ENCODE measurements at regions not wholly inside any gene's neighbourhood (a gene's known extent, or its start where the extent isn't known, plus 50 kb on each side); places are given as distances from the start of the nearest gene placed in this dataset.

DNA sequence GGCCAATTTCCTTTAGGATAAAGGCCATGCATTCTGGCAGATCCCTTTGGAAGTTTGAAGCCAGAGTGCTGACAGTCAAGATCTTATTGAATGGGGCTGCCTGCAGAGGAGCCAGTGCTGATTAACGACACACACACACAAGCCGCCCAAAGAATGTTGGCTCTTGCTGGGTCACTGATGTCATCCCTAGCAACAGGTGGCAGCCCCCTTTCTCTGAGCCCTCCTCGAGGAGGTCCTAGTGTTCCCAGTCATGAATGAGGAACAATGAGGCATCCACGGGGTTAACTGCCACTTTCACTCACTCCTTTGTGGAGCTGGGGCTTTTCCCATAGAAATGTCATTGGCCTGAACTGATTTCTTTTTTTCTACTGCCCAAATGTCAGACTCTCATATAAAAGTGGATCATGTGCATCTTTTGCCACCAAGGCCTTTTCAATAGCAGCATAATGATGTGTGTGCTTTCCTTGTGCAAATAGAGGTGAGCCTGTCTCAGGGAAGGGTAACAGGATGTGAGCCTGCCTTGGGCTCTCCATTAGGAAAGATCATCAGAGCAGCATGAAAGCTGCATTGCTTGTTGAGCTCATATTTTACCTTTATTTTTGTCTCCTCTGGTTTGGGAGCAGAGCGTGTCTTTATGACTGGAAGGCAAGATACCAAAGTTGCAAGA lies 301.8 kb upstream of the MTNR1B start:
- H3K27me3 ChIP-seq (ENCODE audit: insufficient read depth, low read depth, low read length) = no peaks in the 10 kb centered on the region
- H3K9ac ChIP-seq (ENCODE audit: low read length) = no peak overlapping the region
- H3K4me3 ChIP-seq (ENCODE audit: low read length) = no peak overlapping the region
- no peak overlapping the region for H2AFZ ChIP-seq (ENCODE audit: low read depth, low read length)
- H3K9me3 ChIP-seq (ENCODE audit: low read length) = no peaks in the 10 kb centered on the region
- no peaks in the 10 kb centered on the region for H4K20me1 ChIP-seq (ENCODE audit: insufficient read depth)
- no peaks in the 10 kb centered on the region for H3K79me2 ChIP-seq (replicated peaks; ENCODE audit: insufficient read depth, low read length)
- H3K27ac ChIP-seq (ENCODE audit: low read length) = no peak overlapping the region
- no peaks in the 10 kb centered on the region for H3F3A ChIP-seq (ENCODE audit: insufficient read depth, low read length, poor library complexity, severe bottlenecking)
- H3K4me2 ChIP-seq (ENCODE audit: low read length) = no peak overlapping the region
- H3K36me3 ChIP-seq (ENCODE audit: insufficient read depth, low read length) = no peaks in the 10 kb centered on the region
- no peaks in the 10 kb centered on the region for H3K9me2 ChIP-seq (ENCODE audit: insufficient read depth, low read length)
- TF ChIP-seq MXI1 (conservative IDR thresholded peaks at IDR 0.05; ENCODE audit: poor library complexity, severe bottlenecking) (no peak), EZH2 (IDR thresholded peaks at IDR 0.05; ENCODE audit: borderline replicate concordance, insufficient read depth, low read length, poor library complexity, severe bottlenecking) (no peak), POLR2AphosphoS5 (IDR thresholded peaks at IDR 0.05) (no peak), SMC3 (conservative IDR thresholded peaks at IDR 0.05; ENCODE audit: poor library complexity) (no peak), EP300 (conservative IDR thresholded peaks at IDR 0.05; ENCODE audit: poor library complexity, severe bottlenecking) (no peak), TAF1 (IDR thresholded peaks at IDR 0.05; ENCODE audit: low read depth) (no peak), RAD21 (conservative IDR thresholded peaks at IDR 0.05) (no peak)
- TF ChIP-seq, protein P1, sequence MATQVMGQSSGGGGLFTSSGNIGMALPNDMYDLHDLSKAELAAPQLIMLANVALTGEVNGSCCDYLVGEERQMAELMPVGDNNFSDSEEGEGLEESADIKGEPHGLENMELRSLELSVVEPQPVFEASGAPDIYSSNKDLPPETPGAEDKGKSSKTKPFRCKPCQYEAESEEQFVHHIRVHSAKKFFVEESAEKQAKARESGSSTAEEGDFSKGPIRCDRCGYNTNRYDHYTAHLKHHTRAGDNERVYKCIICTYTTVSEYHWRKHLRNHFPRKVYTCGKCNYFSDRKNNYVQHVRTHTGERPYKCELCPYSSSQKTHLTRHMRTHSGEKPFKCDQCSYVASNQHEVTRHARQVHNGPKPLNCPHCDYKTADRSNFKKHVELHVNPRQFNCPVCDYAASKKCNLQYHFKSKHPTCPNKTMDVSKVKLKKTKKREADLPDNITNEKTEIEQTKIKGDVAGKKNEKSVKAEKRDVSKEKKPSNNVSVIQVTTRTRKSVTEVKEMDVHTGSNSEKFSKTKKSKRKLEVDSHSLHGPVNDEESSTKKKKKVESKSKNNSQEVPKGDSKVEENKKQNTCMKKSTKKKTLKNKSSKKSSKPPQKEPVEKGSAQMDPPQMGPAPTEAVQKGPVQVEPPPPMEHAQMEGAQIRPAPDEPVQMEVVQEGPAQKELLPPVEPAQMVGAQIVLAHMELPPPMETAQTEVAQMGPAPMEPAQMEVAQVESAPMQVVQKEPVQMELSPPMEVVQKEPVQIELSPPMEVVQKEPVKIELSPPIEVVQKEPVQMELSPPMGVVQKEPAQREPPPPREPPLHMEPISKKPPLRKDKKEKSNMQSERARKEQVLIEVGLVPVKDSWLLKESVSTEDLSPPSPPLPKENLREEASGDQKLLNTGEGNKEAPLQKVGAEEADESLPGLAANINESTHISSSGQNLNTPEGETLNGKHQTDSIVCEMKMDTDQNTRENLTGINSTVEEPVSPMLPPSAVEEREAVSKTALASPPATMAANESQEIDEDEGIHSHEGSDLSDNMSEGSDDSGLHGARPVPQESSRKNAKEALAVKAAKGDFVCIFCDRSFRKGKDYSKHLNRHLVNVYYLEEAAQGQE (IDR thresholded peaks at IDR 0.05; ENCODE audit: borderline replicate concordance) = no peak
- TF ChIP-seq, protein P2, sequence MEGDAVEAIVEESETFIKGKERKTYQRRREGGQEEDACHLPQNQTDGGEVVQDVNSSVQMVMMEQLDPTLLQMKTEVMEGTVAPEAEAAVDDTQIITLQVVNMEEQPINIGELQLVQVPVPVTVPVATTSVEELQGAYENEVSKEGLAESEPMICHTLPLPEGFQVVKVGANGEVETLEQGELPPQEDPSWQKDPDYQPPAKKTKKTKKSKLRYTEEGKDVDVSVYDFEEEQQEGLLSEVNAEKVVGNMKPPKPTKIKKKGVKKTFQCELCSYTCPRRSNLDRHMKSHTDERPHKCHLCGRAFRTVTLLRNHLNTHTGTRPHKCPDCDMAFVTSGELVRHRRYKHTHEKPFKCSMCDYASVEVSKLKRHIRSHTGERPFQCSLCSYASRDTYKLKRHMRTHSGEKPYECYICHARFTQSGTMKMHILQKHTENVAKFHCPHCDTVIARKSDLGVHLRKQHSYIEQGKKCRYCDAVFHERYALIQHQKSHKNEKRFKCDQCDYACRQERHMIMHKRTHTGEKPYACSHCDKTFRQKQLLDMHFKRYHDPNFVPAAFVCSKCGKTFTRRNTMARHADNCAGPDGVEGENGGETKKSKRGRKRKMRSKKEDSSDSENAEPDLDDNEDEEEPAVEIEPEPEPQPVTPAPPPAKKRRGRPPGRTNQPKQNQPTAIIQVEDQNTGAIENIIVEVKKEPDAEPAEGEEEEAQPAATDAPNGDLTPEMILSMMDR (IDR thresholded peaks at IDR 0.05; ENCODE audit: poor library complexity, severe bottlenecking) = no peak

DNA sequence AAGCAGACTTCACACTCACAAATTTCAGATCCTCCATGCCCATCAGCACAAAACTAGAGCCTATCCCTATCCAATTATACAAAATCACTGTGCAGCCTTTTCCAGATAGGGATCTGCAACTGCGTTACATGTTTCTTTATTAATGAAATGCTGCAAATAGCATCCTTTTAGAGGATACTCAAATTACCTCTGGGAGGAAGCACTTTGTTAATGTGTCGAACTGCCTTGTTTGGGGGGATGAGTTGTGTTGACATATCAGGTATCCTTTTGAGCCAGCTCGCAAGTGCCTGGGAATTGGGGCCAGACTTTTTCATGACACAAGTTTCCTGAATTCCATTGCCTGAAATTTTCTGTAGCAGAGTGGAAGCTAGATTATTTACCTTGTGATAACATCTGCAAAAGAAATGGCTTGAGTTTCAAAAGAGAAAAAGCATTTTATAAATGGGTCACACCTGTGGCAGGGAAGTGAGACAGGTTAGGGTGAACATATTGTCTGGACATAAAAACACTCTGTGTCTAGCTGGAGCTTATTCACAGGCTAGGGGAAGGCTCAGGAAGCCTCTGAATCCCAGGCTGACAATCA lies 299.1 kb upstream of the MTNR1B start:
- Histone ChIP-seq H4K20me1 (ENCODE audit: insufficient read depth) (no peaks in the 10 kb centered on the region), H3K27me3 (ENCODE audit: insufficient read depth, low read depth, low read length) (no peaks in the 10 kb centered on the region), H3K9ac (ENCODE audit: low read length) (no peak overlapping the region), H3K4me2 (ENCODE audit: low read length) (no peak overlapping the region), H3K27ac (ENCODE audit: low read length) (no peak overlapping the region), H2AFZ (ENCODE audit: low read depth, low read length) (no peak overlapping the region), H3K4me3 (ENCODE audit: low read length) (no peak overlapping the region), H3K36me3 (ENCODE audit: insufficient read depth, low read length) (no peaks in the 10 kb centered on the region), H3F3A (ENCODE audit: insufficient read depth, low read length, poor library complexity, severe bottlenecking) (no peaks in the 10 kb centered on the region), H3K79me2 (replicated peaks; ENCODE audit: insufficient read depth, low read length) (no peaks in the 10 kb centered on the region), H3K9me3 (ENCODE audit: low read length) (no peaks in the 10 kb centered on the region), H3K9me2 (ENCODE audit: insufficient read depth, low read length) (no peaks in the 10 kb centered on the region)
- TF ChIP-seq MXI1 (conservative IDR thresholded peaks at IDR 0.05; ENCODE audit: poor library complexity, severe bottlenecking) = no peak
- TF ChIP-seq RAD21 (conservative IDR thresholded peaks at IDR 0.05) = no peak

Measured in neural cell (in vitro differentiated cells).